GM11168 (cell line): ENCODE measurements at regions not wholly inside any gene's neighbourhood (a gene's known extent, or its start where the extent isn't known, plus 50 kb on each side); places are given as distances from the start of the nearest gene placed in this dataset.

Experiments used
- in situ Hi-C: fragments of 300-500 bp; cut with MboI; formaldehyde crosslinking; loops from one replicate; pipeline ENCODE4 v1.12.0; 2022; ENCODE audit warnings: low sequenced_read_pairs; ENCODE audit not compliant: unreplicated experiment

GRCh38 chr2:15760232-15760910 is 168.7 kb downstream of the DDX1 start:
- in situ Hi-C loops = loop anchor here (25.0 kb wide), 1 partner anchor 123 kb away; no protein-coding TSS in a partner anchor

GRCh38 chr2:15761056-15761455 is 169.4 kb downstream of the DDX1 start:
- in situ Hi-C loops = loop anchor here (25.0 kb wide), 1 partner anchor 124 kb away; no protein-coding TSS in a partner anchor

DNA sequence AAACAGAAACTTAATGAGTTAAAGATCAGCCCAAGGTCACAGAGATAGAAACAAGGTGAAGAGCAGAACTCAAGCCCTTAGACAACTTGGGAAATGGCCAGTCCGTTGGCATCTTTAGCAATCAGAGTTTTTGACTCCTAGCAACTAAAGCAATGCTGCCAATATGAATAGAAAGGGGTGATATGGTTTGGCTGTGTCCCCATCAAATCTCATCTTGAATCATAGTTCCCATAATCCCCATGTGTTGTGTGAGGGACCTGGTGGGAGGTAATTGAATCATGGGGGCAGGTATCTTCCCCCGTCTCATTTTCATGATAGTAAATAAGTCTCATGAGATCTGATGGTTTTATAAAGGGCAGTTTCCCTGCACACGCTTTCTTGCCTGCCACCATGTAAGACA is 170.2 kb downstream of the DDX1 start:
- in situ Hi-C loops = loop anchor here (25.0 kb wide), 1 partner anchor 125 kb away; no protein-coding TSS in a partner anchor

- in situ Hi-C loops = loop anchor here (25.0 kb wide), 1 partner anchor 125 kb away; no protein-coding TSS in a partner anchor
Measured at GRCh38 chr2:15762449-15762848, 170.8 kb downstream of the DDX1 start.

DNA sequence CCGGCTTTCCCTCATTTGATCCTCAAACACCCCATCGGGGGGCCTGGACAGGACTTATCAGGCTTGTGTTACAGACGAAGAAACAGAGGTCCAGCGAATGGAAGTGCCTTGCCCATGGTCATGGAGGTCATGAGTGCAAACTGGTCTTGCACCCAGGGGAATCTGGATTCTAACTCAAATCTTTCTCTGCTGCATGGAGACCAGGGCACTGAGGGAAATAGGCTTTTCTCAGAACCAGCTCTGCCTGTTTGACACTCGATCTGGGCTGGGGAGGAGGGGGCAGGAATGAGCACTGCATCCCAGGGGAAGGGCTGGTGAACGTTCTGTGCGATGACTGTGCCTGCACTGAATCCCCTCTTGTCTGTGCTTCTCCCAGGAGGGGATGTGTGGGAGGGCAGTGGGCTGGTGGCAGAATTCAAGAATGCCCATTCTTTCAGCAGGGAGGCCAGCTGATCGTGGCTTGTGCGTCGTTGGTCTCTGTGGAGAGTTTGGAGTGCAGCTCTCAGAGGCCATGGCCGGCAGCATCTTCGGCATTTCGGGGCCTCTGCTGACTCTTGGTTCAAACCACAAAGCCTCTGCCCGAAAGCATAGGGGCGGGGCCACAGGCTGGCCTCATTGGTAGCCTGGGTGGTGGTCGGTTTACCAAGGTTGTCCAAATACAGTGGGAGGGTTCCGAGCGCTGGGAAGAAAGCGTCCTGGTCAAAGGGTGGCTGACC is 171.6 kb downstream of the DDX1 start:
- in situ Hi-C loops = loop anchor here (25.0 kb wide), 1 partner anchor 126 kb away; no protein-coding TSS in a partner anchor

- in situ Hi-C loops = loop anchor here (25.0 kb wide), 1 partner anchor 127 kb away; no protein-coding TSS in a partner anchor
Measured at GRCh38 chr2:15763822-15764682, 172.4 kb downstream of the DDX1 start.

DNA sequence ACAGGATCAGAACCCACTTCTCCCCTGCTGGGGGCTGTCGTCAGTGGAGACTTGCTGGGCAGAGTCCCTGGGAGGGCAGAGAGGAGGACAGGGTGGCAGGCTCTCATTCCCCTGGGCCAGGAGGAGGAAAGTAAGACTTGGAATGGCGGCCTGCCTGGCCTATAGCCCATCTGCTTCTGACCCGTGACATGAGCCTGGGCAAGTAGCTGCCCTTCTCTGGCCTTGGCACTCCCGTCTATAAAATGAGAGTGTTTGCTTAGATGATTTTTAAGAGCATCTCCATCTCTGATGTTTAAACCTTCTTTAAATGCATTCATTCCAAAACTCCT is 173.0 kb downstream of the DDX1 start:
- in situ Hi-C loops = loop anchor here (25.0 kb wide), 1 partner anchor 127 kb away; no protein-coding TSS in a partner anchor

DNA sequence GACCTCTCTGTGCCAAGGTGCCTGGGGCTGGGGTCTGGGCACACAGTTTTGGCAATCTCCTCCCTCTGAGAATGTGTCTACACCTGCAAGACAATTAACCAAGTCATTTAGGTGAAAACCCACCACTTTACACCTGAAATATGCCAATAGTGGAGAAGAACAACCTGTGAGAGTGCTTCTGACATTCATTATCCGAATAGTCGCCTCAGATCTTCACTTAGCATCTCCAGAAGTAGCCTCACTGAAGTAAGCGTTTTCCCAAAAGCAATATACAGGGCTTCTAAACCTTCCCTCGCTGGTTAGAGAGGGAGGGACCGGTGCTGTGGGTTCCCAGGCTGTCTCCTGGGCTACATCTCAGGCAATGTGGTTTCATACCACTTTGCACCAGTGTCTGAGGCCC is 173.5 kb downstream of the DDX1 start:
- in situ Hi-C loops = loop anchor here (25.0 kb wide), 1 partner anchor 128 kb away; no protein-coding TSS in a partner anchor

- in situ Hi-C loops = loop anchor here (25.0 kb wide), 1 partner anchor 128 kb away; no protein-coding TSS in a partner anchor
Measured at GRCh38 chr2:15765686-15766302, 174.1 kb downstream of the DDX1 start.

GRCh38 chr2:15766303-15766861 is 174.0 kb upstream of the MYCN start:
- in situ Hi-C loops = loop anchor here (25.0 kb wide), 1 partner anchor 129 kb away; no protein-coding TSS in a partner anchor

DNA sequence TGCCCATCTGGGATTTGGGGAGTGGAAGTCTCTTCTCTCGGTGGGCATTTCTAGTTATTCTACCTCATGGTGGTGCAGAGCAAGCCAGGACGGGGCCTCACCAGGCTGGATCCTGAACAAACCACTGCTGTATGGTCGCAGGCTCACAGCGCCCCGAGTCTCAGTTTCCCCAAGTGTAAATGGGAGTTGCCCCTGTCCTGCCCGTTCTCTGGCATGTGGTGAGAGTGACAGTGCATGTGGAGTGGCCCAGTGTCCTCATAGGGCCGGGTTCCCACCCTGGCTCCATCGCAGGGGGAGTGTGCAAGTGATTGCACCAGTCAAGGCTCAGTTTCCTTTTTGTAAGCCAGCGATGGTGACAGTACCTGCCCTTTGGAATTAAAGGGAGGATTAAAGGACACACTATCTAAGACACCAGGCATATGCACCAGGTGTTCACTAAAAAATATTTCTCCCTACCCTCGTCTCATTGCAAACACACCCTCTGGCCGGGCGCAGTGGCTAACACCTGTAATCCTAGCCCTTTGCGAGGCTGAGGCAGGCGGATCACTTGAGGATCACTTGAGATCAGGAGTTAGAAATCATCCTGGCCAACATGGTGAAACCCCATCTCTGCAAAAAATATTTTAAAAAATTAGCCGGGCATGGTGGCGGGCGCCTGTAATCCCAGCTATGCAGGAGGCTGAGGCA is 173.3 kb upstream of the MYCN start:
- in situ Hi-C loops = loop anchor here (25.0 kb wide), 1 partner anchor 130 kb away; no protein-coding TSS in a partner anchor

DNA sequence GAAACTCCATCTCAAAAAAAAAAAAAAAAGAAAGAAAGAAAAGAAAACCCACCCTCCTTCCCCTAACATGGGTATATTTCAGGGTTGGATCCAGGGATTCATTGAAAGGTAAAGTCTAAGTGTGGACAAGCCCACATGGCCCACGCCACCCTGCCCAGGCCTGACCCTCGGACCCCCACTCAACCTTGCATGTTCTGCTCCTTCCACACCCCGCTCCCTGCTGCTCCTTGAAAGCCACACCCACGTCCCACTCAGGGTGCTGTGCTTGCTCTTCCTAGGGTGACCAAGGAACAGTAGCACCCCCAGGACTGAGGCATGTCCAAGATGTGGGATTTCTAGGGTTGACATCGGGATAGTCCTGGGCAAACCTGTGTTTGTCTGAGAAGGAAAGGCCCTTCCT is 172.7 kb upstream of the MYCN start:
- in situ Hi-C loops = loop anchor here (25.0 kb wide), 1 partner anchor 130 kb away; no protein-coding TSS in a partner anchor

DNA sequence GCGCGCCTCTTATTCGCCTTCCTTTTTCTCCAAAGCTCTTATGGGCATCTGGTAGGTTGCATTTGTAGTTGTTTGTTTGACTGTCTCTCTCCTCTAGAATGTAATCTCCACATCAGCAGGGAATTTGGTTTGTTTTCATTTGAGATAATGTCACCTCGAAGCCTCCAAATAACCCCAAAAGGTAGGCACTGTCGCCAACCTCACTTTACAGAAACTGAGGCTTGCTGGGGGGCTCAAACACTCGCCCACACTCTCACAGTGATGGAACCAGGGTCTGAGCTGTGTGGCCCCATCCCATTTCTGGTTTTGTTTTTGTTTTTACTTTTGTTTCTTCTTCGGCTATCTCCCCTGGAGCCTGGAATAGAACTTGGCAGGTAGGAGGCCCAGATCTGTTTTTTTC is 172.2 kb upstream of the MYCN start:
- in situ Hi-C loops = loop anchor here (25.0 kb wide), 1 partner anchor 131 kb away; no protein-coding TSS in a partner anchor

DNA sequence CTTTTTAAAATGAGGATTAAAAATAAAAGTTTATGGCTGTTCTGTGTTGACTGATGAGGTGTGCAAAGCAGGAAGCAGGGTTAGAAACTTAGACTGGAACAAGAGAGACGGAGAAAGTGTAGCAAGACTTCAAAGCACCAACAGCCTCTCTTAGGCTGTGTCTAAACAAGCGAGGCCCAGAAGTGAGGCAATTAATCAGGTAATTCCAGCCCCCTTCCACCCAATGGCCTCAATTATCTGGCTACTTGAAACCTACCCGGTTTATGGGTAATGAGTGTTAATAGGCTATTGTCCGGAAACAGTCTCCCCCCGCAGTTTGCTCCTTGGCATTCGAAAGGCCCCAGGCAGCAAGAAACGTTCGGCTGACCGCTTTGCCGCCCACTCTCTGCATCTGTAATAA is 171.7 kb upstream of the MYCN start:
- in situ Hi-C loops = loop anchor here (25.0 kb wide), 1 partner anchor 131 kb away; no protein-coding TSS in a partner anchor

DNA sequence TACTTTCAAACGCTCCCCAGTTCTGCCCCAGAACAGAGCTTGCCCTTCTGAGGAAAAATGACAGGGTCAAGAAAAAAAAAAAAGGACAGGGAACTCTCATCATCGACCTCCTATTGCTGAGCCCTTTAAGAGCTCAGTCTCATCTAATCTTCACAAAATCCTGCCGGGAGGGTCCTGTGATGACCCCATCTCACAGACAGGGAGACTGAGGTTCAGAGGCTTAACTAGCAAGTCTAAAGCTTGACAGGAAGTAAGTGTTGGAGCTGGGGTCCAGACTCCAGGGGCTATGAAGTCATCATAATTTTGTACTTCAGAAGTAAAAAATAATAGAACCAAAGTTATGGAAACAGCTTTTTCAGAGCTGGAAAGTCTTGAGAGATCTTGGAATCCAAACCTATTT is 171.1 kb upstream of the MYCN start:
- in situ Hi-C loops = loop anchor here (25.0 kb wide), 1 partner anchor 132 kb away; no protein-coding TSS in a partner anchor

GRCh38 chr2:15769676-15770547 is 170.4 kb upstream of the MYCN start:
- in situ Hi-C loops = loop anchor here (25.0 kb wide), 1 partner anchor 133 kb away; no protein-coding TSS in a partner anchor

- in situ Hi-C loops = loop anchor here (25.0 kb wide), 1 partner anchor 133 kb away; no protein-coding TSS in a partner anchor
Measured at GRCh38 chr2:15770606-15771005, 169.7 kb upstream of the MYCN start.
